ENCODE measurements at regions not wholly inside any gene's neighbourhood (a gene's known extent, or its start where the extent isn't known, plus 50 kb on each side); places are given as distances from the start of the nearest gene placed in this dataset.

- no peak for DNase-seq
These were observed 75.6 kb downstream of the ICOS start for GRCh38 chr2:204012072-204012653.

GRCh38 chr2:204015118-204015843 is 78.7 kb downstream of the ICOS start:
- DNase-seq = no peak

- no peak for DNase-seq
These were observed 82.2 kb downstream of the ICOS start for GRCh38 chr2:204018717-204019116.

- peak; percentile 76 for DNase-seq
These were observed 83.3 kb downstream of the ICOS start for GRCh38 chr2:204019572-204020501.

GRCh38 chr2:204021290-204022081 is 84.9 kb downstream of the ICOS start:
- no peak for DNase-seq

- DNase-seq = peak; percentile 18
These were observed 86.0 kb downstream of the ICOS start for GRCh38 chr2:204022550-204022949.

GRCh38 chr2:204023088-204023487 is 86.5 kb downstream of the ICOS start:
- DNase-seq = no peak

- peak; percentile 30 for DNase-seq
These were observed 87.9 kb downstream of the ICOS start for GRCh38 chr2:204024503-204024902.

GRCh38 chr2:204024906-204025475 is 88.4 kb downstream of the ICOS start:
- DNase-seq = no peak

GRCh38 chr2:204026294-204026693 is 89.7 kb downstream of the ICOS start:
- DNase-seq = no peak

- peak; percentile 36 for DNase-seq
These were observed 90.5 kb downstream of the ICOS start for GRCh38 chr2:204027091-204027490.

GRCh38 chr2:204030322-204030721 is 93.8 kb downstream of the ICOS start:
- no peak for DNase-seq

- DNase-seq = no peak
These were observed 94.5 kb downstream of the ICOS start for GRCh38 chr2:204031056-204031455.

GRCh38 chr2:204032301-204032700 is 95.7 kb downstream of the ICOS start:
- DNase-seq = no peak

GRCh38 chr2:204033611-204034495 is 97.3 kb downstream of the ICOS start:
- DNase-seq = no peak

- no peak for DNase-seq
These were observed 100.1 kb downstream of the ICOS start for GRCh38 chr2:204036706-204037105.

GRCh38 chr2:204037286-204037685 is 100.7 kb downstream of the ICOS start:
- no peak for DNase-seq

GRCh38 chr2:204039298-204039838 is 102.8 kb downstream of the ICOS start:
- no peak for DNase-seq

GRCh38 chr2:204040016-204040415 is 103.5 kb downstream of the ICOS start:
- DNase-seq = no peak

GRCh38 chr2:204042401-204042800 is 105.8 kb downstream of the ICOS start:
- no peak for DNase-seq

- DNase-seq = no peak
These were observed 109.6 kb downstream of the ICOS start for GRCh38 chr2:204046145-204046544.
